GM19452 (cell line): ENCODE measurements at regions not wholly inside any gene's neighbourhood (a gene's known extent, or its start where the extent isn't known, plus 50 kb on each side); places are given as distances from the start of the nearest gene placed in this dataset.

Experiments used
- ATAC-seq: cut with Tn5 transposase; IDR thresholded peaks from one replicate; pipeline ENCODE4 v1.9.1; 2021; ENCODE audit not compliant: unreplicated experiment

DNA sequence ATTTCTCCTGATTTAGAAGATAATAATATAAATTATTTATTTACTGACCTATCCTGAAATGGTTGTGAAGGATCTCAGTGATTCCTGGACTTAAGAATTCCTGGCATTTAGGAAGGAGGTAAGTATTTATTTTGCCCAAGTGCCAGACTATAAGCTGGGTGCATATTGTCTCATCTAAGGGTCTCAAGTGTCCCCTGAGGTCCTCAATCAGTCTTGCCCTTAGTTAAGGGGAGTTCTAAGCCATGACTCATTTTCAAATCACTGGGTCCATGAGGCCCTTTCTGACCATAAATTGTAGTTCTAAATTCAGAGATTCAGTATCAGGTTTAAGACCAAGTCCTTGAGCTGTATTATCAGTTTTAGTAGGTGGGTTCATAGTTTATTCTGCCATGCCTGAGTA is 251.6 kb upstream of the MEOX2 start:
- ATAC-seq = no peak

DNA sequence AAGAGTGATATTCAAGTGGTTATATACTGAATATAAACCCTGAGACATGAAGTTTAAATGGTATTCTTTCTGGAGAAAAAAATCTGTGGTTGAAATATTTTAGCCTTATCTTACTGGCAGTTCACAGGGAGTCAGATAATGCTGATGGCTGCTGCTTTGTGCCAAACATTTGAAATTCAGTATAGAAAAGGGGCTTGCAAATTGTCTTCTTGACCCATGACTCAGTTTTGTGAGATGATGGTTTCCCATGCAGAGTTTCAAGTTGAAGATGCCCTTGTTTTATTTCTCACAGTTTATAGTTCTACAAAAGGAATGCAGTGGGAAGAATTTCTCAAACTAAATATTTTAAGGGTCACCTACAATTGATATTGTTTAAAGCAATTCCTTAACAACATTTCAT is 251.1 kb upstream of the MEOX2 start:
- ATAC-seq = no peak

DNA sequence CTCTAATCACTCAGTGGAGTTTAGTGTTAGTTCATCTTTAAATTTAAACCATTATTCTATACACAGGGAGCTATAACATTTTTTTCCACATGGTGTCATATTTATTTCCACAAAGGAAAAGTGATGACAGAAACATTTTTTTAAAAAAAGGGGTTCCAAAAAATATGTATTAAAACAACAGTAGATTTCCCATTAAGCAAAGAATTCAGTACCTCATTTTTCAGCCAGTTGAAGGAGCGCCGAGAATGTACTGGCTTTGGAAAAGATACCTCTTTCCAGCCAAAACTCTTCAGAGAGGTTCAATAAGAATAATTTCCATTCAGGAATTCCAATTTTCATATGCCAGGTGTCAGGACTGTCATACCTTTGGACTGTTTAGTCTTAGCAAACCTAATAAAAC is 250.5 kb upstream of the MEOX2 start:
- no peak for ATAC-seq

DNA sequence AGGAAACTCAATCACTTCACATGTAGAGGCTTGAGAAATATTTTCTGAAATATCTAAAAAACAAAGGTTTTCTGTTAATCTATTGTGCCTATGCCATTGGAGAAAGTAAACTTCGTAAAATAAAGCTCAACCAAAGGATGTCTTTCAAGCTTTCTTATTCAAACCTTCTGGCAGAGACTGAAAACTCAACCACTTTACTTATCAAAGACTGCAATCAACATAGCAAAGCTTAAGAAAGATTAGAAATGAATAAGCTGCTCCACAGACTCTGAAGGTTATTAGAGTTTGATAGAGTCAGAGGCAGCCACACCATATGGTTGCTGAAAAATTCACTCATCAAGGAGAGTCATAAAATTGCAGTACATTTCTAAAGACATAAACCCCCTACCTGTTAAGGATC is 245.8 kb upstream of the MEOX2 start:
- no peak for ATAC-seq

DNA sequence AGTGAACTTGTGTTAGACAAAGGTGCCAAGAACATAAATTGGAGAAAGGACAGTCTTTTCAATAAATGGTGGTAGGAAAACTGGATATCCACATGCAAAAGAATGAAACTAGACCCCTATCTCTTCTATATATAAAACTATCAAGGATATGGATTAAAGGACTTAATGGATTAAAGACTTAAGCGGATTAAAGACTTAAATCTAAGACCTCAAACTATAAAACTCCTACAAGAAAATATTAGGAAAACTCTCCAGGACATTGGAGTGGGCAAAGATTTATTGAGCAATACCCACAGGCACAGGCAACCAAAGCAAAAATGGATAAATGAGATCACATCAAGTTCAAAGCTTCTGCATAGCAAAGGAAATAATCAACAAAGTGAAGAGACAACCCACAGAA is 242.9 kb upstream of the MEOX2 start:
- ATAC-seq = no peak

DNA sequence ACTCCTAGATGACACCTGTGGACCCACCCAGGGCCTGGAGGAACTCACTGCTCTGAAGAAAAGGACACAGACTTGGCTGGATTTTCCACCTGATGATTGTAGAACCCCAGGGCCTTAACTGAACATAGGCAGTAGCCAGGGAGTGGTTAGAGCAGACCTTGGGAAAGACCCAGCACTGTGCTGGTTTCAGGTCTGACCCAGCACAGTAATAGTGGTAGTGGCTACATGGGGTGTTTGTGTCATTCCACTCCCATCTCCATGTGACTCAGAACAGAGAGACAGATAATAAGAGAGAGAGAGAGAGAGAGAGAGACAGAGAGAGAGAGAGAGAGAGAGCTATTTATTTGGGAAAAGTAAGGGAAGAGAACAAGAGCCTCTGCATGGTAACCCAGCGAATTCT is 239.1 kb upstream of the MEOX2 start:
- no peak for ATAC-seq

DNA sequence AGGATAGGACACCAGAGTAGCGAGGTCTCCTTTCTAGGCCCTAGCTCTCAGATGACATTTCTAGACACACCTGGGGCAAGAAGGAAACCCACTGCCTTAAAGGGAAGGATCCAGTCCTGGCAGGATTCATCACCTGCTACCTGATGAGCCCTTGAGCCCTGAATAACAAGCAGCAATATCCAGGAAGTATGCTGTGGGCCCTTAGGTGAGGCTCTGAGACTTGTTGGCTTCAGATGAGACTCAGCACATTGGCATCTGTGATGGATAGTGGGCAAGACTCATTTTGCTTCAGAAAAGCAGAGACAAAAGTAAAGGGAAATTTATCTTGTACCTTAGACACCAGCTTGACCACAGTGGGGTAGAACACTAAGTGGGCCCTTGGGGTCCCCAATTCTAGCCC is 238.4 kb upstream of the MEOX2 start:
- ATAC-seq = no peak

DNA sequence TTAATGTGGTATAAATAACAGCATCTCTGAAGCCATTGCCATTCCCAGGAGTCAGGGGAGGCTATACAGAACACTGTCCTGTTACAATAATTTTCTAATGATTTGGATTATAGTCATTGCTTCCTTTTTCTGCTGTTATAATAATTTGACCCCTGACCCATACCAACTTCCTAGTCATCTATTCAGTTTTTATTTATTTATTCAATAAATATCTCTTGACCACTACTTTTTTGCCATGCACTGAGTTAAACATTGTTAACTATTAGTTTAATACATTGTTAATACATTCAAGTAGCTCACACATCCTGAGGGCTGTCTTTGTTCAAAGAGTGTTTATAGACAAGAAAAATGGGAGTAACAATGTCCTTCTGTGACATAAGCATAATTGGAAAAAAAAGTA is 235.5 kb upstream of the MEOX2 start:
- no peak for ATAC-seq

DNA sequence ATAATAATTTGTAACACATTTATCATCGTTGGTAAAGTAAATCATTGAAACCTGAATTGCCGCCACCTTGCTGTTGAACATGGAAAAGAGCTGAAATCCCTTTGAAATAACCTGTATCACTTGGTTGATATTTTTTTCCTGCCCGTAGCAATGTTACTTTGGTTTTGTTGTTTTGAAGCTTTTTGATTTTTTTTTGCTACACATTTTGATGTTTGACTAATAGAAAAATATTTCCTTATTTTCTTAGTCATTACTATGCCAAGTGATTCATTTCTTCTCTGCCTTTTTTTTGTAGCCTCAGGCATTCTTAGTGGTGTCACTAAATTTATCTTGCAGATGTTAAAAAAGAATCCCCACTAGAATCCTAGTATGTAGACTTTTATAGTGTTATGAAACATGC is 235.1 kb upstream of the MEOX2 start:
- ATAC-seq = no peak

DNA sequence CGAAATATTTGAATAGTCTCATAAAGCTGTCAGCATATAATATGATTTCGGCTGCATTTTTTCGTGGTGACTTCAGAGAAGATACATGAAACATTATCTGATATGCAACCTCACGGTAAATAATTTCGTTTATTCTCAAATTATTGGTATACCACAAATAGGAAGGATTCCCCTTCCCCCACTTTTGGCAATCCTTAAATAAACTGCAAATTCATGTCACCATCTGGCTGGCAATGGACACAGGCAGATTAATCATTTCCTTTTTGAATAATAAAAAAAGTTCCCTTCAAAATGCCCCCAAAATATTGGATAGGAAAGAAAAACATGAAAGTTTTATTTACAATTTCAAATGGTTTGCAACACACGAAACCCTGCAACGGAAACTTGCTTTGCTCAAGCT is 234.5 kb upstream of the MEOX2 start:
- no peak for ATAC-seq

DNA sequence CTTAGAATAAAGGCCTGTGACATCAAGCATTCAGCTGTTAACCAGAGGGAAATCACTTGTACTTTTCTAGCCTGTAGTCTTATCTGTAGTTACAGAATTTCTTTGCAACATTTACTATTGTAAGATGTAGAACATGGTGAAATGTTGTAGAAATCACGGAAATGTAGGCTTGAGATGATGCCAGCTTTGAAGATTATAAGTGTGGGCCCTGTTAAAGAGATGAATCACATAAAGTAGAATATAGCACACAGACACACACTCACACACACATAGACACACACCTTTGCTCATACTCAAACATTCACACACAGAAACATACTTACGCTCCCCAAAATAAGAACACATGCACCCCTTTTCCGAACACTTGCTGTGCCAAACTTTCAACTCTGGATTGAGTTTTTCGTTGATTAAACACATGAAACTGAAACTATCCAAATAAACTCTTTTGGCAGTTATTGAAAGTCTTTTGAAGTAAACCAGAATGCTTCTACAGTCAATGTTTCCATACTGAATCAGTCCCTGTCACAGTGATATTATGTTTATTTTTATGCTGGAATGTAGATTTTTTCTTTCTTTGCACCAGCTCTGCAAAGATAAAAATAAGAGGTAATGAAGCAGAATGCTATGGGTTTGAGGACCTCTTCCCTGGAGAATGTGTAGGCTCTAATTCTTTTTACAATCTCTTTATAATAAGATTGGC is 230.3 kb upstream of the MEOX2 start:
- ATAC-seq = no peak

DNA sequence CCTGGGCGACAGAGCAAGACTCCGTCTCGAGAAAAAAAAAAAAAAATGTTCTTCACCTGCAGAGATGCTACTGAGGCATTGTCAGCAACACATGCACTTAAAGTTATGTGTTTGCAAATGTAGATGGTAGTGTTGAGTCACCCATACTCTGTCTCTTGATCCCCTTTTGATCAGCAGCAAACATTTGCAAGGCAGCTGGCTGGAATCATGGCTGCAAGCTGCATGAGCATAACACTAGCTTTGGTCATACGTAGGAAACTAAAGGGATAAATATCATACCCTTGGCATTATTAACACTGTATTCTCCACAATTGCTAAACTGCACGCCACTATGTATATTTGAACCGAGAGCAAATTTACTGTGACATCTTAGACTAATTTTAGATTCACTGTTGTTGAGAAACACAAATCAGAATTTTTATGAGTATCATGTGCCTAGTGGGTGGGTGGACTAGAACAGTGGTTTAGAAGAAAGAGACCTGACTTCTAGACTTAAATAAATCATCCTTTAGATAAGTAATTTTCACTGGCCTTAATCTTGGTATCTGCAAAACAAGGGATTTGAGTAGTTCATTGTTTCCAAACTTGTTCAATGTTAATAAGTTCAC is 229.3 kb upstream of the MEOX2 start:
- no peak for ATAC-seq

DNA sequence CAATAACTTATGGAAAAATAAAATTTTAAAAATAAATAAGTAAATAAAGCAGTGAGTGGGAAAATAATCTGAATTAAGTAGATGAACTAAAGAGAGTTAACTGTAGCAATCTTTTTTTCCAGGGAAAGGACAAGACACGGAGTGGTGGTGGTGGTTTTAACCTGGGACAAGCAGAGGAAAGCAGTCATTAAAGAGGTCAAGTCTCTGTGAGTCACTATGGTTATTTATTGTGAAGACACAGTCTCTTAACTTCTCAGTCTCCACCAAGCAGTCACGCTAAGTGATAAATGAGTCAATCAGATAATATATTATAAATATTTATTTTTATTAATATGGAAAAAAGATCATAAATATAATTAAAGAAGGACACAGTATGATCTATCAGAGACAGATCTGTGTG is 228.1 kb upstream of the MEOX2 start:
- no peak for ATAC-seq

DNA sequence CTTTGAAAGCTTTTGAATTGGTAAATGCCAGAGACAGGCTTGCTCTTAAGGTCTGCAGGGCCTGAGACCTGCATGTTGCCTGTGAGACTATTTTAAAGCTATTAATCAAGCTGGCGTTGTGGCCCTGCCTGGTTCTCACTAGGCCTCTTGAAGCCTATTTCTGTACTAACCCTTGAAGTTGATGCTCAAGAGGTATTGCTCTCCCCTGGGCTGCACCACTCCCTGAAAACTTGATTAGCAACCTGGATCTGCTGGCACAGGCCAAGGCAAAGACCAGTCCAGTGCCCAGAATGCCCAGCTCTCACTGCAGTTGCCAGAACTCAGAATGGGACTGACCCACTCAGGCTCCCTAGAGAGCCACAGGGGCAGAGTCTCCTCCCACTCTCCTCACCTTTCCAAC is 220.0 kb upstream of the MEOX2 start:
- ATAC-seq = no peak

DNA sequence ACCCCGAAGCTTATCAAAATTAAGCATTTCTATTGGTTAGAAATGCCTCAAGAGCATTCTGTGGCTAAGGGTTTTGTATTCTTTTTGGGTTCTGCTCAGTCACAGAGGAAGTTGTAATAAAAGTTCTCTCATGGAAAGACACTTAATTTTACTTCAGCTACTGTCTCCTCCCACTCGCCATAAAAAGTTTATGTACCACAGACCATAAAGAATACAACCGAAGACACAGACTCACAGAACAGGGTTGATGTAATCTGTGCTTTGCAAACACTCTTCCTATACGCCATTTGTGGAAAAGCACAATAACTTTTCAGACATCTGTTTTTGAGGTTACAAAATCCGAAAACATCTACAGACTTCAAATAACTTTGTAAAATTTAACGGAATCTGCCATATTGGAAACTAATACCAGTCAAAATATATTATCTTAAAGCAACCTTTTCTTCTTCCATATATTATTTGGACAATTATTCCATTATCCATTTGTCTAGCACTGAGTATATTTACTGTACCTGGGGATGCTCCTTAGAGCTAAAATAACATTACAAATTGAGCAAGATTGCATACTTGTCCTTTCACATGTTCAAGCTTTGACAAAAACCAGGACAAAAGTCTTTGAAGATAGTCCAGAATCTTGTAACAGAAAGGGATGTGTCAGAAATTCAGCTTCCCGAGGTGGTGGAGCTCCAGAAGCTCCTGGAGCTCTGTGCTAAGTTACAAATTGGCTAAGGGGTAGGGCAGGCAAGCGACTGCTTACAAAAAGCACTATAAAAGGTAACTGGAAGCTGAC is 219.0 kb upstream of the MEOX2 start:
- no peak for ATAC-seq

DNA sequence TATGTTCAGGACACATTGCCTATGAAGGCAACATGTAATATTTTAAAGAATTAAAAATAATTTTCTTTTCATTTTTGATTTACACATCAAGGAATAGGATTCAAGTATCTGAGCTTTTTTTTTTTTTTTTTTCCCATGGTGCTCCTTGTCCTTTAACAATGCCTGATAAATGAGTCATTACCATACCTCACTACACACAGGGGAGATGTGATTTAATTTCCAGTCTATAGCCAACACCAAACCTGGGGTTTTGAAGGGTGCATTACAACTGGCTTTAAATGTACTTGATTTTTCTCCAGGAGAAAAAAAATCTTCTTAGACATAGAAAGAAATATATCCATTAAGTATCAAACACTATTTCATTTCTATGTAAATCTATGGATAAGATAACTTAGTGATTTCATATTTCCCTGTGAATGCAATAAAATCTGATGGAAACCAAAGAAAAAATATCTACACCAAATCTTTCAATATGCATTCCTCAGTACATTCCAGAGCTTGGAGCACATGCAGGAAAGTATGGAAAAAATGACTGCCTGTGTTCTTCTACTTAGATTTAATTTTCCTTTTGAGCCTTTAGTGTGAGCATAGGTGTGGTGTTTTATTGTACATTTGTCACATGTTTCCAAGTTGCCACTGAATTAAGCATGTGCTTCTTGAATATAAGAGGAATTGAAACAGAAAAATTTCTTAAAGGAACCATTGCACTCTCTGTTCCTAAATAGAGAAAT is 204.8 kb upstream of the MEOX2 start:
- no peak for ATAC-seq

DNA sequence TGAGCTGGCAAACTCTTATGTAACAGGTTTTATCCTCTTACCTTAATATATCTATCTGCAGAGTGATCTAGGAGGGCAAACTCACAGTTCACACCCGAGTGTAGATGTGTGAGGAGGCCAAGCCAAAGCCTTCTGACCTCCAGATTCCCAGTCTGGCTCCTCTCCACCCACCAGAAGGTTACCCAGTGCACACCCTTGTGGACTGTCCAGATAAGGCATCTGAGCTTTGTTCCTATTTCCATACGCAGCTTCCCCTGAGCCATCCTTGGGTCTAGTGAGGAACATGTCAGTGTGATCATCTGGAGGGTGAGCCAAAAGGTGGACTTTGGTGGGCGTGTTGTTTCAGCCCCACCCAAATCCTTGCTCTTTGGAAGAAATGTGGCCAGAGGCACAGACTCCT is 203.0 kb upstream of the MEOX2 start:
- no peak for ATAC-seq

DNA sequence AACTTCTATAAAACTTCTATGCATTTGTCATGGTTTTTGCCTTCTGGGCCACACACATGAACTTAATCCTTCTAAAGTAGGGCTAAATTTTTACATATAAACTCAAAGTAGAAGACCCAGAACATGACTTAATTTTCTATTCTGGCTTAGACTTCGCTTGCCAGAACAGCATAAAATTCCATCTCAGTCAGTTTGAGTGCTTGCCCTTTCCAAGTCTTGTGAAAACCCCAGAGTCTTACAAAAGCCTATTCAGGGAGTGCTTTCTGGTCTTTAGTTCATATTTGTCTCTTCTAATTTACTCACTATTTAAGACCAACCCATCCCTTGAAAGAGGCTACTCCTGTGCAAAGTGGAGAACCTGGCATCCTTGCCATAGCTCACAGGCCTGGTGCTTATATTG is 201.6 kb upstream of the MEOX2 start:
- ATAC-seq = no peak

DNA sequence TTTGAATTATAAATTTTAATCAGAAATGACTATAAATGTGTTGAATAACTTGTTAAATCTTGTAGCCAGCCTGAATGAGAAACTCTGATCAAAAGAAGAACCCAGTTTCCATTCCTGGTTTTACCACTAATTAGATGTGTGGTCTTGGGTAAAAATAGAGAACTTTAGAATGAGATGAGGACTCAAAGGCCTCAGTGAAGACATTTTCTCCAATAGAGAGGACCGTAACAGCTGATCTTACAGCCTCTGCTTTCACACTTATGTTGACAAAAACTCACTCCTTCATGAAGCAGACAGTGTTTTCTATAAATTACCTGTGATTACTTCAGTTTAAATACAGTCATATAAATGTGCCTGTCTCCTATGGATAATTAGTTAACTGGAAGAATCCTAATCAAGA is 200.1 kb upstream of the MEOX2 start:
- ATAC-seq = no peak

DNA sequence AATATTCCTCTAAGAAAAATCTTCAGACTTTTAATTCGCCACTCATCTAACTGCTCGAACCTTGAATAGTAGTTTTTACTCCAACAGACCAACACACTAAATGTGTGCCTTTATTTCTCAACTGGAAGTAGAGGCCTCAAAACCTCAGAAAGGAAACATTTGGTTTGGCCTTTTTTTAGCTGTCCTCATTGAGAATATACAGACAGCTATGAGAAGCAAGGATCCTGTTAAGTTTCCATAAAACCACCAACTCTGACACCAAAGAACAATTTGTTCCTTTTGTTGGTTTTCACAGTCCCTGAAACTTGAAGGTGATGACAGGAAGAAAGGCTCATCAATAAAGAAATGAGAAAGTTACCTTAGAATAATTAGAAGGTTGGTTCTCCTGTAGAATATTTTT is 199.2 kb upstream of the MEOX2 start:
- ATAC-seq = no peak

DNA sequence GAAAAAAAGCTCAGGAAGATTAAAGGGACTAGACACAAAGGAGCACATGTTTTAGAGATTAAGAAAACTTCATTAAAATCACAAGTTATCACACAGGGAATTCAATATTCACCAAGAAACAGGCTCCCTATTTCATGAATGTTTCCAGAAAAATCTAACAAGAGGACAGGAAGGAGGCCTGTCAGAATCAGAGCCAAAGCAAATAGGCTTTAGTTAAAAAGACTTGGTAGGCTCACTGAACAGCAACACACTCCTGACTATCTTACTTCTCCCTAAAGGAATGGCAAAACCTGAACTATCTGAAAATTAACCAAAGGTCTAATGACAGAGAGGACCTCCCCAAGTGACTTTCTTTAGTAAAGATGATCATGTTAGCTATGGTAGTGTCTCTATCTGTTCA is 188.3 kb upstream of the MEOX2 start:
- ATAC-seq = no peak

DNA sequence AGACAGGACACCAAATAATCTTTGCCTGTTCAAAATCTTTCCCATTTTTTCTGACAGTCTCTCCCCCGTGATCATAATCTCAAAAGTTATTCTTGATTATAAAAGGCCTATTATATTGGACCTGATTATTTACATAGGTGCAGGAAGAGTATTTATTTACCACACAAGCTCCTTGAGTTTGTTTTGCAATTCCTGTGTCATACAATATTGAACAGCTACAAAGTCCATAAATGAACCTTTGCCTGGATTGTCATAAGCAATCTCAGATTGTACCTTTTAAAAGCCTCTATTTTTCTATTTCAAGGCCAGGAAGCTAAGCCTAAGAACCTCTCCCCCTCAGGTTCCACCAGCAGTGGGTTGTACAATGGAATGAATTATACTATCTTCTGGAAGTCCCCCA is 183.9 kb upstream of the MEOX2 start:
- ATAC-seq = no peak
